ENCODE measurements at regions not wholly inside any gene's neighbourhood (a gene's known extent, or its start where the extent isn't known, plus 50 kb on each side); places are given as distances from the start of the nearest gene placed in this dataset.

DNA sequence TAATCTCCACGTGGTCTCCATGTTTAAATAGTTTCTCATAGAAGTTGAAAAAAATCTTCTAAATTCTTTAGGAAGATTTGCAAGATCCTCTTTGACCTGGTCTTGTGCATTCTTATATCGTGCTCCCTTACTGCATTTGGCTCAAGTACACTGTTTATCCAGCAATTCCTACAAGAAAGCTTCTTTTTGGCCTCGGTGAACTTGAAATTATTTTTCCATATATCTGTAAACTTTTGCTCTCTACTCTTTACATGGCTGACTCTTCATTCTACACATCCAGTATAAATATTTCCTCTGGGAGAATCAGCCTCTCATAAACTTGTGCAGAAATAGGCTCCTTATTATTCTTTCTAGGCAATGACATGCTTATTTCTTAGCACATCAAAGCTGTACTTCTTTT, 1457.9 kb upstream of the PRR20A start:
- TF ChIP-seq SUZ12 (IDR thresholded peaks at IDR 0.05; ENCODE audit: low read length) = no peak
- no peak for TF ChIP-seq POU5F1 (IDR thresholded peaks at IDR 0.05; ENCODE audit: low read depth, low read length)
- no peak for TF ChIP-seq GABPA (IDR thresholded peaks at IDR 0.05; ENCODE audit: borderline replicate concordance, insufficient read depth, low read length)
- TF ChIP-seq POLR2AphosphoS5 (IDR thresholded peaks at IDR 0.05; ENCODE audit: low read depth, low read length) = no peak
- no peak for TF ChIP-seq CTCF (IDR thresholded peaks at IDR 0.05; ENCODE audit: control extremely low read depth in 1 of 3, insufficient read depth in 1 of 3, low read depth in 1 of 3, low read length in 3 of 3)
- TF ChIP-seq ATF2 (IDR thresholded peaks at IDR 0.05; ENCODE audit: low read length) = no peak
- TF ChIP-seq USF2 (IDR thresholded peaks at IDR 0.05; ENCODE audit: low read length) = no peak
- TF ChIP-seq, protein P1, sequence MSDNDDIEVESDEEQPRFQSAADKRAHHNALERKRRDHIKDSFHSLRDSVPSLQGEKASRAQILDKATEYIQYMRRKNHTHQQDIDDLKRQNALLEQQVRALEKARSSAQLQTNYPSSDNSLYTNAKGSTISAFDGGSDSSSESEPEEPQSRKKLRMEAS (IDR thresholded peaks at IDR 0.05) = no peak
- no peak for TF ChIP-seq YY1 (IDR thresholded peaks at IDR 0.05; ENCODE audit: low read depth, low read length)
- no peak for TF ChIP-seq TEAD4 (IDR thresholded peaks at IDR 0.05; ENCODE audit: low read depth, low read length)
- TF ChIP-seq EZH2 (IDR thresholded peaks at IDR 0.05; ENCODE audit: low read depth, low read length, severe bottlenecking) = no peak
- TF ChIP-seq RXRA (IDR thresholded peaks at IDR 0.05; ENCODE audit: insufficient read depth, low read depth, low read length) = no peak

Data from H1 (cell line).